ENCODE measurements at regions not wholly inside any gene's neighbourhood (a gene's known extent, or its start where the extent isn't known, plus 50 kb on each side); places are given as distances from the start of the nearest gene placed in this dataset.

DNA sequence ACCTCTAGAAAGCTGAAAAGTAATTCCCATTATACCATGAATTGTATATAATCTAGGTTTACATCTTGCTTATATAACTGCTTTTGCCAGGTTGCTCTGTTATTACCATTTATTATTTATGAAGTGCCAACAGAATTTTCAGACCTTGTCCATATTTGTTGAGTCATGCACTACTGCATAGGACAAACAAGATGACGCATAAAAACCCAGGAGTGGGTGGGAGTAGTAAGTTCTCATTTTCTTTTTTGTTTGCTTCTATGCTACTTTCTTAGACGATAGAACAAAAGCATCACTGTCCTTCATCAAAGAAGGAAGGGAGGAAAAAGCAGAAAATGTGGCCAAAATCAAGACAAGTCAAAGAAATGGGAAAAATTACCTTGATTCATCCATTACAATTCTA is 119.0 kb upstream of the RASSF8 start:
- no peak overlapping the region for H3K4me3 ChIP-seq
- H3K9me3 ChIP-seq = no peaks in the 10 kb centered on the region
- no peaks in the 10 kb centered on the region for H3K36me3 ChIP-seq
- H3K27me3 ChIP-seq = no peaks in the 10 kb centered on the region
- WGBS, 3 donors = 68 to 79% (median 75%) methylated on average over 2 of the region's 2 CpGs
- TF ChIP-seq, protein P1, sequence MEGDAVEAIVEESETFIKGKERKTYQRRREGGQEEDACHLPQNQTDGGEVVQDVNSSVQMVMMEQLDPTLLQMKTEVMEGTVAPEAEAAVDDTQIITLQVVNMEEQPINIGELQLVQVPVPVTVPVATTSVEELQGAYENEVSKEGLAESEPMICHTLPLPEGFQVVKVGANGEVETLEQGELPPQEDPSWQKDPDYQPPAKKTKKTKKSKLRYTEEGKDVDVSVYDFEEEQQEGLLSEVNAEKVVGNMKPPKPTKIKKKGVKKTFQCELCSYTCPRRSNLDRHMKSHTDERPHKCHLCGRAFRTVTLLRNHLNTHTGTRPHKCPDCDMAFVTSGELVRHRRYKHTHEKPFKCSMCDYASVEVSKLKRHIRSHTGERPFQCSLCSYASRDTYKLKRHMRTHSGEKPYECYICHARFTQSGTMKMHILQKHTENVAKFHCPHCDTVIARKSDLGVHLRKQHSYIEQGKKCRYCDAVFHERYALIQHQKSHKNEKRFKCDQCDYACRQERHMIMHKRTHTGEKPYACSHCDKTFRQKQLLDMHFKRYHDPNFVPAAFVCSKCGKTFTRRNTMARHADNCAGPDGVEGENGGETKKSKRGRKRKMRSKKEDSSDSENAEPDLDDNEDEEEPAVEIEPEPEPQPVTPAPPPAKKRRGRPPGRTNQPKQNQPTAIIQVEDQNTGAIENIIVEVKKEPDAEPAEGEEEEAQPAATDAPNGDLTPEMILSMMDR (IDR thresholded peaks at IDR 0.05) = no peak
- TF ChIP-seq POLR2A (IDR thresholded peaks at IDR 0.05) = no peak
- TF ChIP-seq EP300 (IDR thresholded peaks at IDR 0.05) = no peak
- H3K27ac ChIP-seq = no peak overlapping the region
- H3K4me1 ChIP-seq (ENCODE audit: insufficient read depth) = no peaks in the 10 kb centered on the region
- intact Hi-C loops (cut with DNase I) = no loop called here
- DNase-seq = no peak

DNA sequence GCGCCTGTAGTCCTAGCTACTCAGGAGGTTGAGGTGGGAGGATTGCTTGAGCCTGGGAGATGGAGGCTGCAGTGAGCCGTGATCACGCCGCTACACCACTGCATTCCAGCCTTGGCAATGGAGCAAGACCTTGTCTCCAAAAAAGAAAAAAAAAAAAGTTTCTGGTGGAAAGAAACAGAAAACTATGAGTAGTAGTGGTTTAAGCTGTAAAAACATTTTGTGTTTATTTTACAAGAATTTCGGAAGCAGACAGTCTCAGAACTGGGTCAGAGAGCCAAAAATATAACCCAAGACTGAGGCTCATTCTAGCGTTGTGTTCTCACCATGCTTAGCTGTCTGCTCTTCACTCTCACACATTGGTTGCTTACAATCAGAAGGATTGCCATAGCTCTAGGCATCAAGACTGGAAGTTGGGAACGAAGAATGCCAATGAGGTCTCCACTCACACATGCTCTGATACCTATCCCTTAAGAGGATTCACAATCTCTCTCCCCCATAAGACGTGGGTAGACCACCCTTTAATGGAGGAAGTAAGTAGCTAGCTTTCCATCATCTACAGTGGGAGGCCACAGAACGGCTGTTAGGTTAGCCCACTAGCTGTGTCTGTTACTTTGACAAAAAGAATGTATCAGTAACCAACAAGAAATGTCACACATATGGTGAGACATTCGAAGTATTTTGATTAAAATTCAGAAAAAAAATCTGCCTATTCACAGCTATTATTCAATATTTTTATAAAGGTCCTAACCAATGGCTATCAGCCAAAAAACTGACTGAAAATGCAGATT is 117.6 kb upstream of the RASSF8 start:
- no peak for DNase-seq
- Histone ChIP-seq H3K4me3 (no peak overlapping the region), H3K27me3 (no peaks in the 10 kb centered on the region), H3K36me3 (no peaks in the 10 kb centered on the region), H3K9me3 (no peaks in the 10 kb centered on the region), H3K4me1 (ENCODE audit: insufficient read depth) (no peaks in the 10 kb centered on the region), H3K27ac (no peak overlapping the region)
- WGBS, 3 donors = 43 to 65% (median 54%) methylated on average over 10 of the region's 10 CpGs
- intact Hi-C loops (cut with DNase I) = no loop called here
- no peak for TF ChIP-seq EP300 (IDR thresholded peaks at IDR 0.05)
- TF ChIP-seq, protein P1 (IDR thresholded peaks at IDR 0.05) = no peak
- no peak for TF ChIP-seq POLR2A (IDR thresholded peaks at IDR 0.05)

DNA sequence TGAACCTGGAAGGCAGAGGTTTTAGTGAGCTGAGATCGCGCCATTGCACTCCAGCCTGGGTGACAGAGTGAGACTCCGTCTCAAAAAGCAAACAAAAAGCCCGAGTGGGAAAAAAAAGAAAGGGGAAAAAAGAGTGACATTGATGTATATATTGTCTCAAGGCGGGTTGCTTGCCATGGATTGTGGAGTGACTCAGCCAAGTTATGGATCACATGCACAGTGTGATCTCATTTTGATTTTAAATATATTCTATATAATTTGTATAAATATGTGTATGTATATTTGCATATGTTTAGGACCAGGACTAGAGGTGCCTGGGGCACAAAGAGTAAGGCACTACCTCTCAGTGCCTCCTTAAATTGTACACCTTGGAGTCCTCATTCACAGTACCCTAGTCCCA is 116.2 kb upstream of the RASSF8 start:
- H3K4me3 ChIP-seq = no peak overlapping the region
- DNase-seq = no peak
- intact Hi-C loops (cut with DNase I) = no loop called here
- WGBS, 3 donors = 89 to 95% (median 94%) methylated on average over 5 of the region's 5 CpGs
- H3K36me3 ChIP-seq = no peaks in the 10 kb centered on the region
- no peaks in the 10 kb centered on the region for H3K9me3 ChIP-seq
- H3K27ac ChIP-seq = no peak overlapping the region
- TF ChIP-seq POLR2A (IDR thresholded peaks at IDR 0.05) (no peak), EP300 (IDR thresholded peaks at IDR 0.05) (no peak)
- TF ChIP-seq, protein P1 (IDR thresholded peaks at IDR 0.05) = no peak
- H3K27me3 ChIP-seq = no peaks in the 10 kb centered on the region
- no peaks in the 10 kb centered on the region for H3K4me1 ChIP-seq (ENCODE audit: insufficient read depth)

DNA sequence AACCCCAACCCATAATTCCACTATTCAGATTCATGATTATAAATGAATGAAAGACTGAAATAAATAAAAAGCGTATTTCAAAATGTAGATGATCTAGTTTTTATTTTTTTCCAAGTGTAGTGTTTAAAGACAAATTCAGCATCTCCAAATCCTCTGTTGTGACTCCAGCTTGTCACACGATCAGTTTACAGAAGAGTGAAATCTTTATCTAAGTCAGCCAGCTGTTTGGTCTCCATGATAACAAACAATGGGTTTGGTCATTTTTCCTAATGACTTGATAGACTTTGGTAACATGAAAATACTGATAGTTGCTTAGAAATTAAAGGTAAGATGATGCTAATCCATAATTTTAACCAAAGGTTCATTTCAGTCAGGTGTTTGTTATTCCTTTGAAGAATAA is 114.5 kb upstream of the RASSF8 start:
- Histone ChIP-seq H3K36me3 (no peaks in the 10 kb centered on the region), H3K27ac (no peak overlapping the region)
- 36 to 77% (median 53%) methylated on average over 2 of the region's 2 CpGs for whole genome bisulfite sequencing, 3 donors

More for the DNA sequence above, 114.5 kb upstream of the RASSF8 start:
- no peak for TF ChIP-seq POLR2A (IDR thresholded peaks at IDR 0.05)
- TF ChIP-seq EP300 (IDR thresholded peaks at IDR 0.05) = no peak
- TF ChIP-seq, protein P1 (IDR thresholded peaks at IDR 0.05) = no peak
- intact Hi-C loops (cut with DNase I) = no loop called here
- H3K4me3 ChIP-seq = no peak overlapping the region
- H3K27me3 ChIP-seq = no peaks in the 10 kb centered on the region
- H3K4me1 ChIP-seq (ENCODE audit: insufficient read depth) = no peaks in the 10 kb centered on the region
- no peaks in the 10 kb centered on the region for H3K9me3 ChIP-seq
- DNase-seq = no peak
